ENCODE measurements at regions not wholly inside any gene's neighbourhood (a gene's known extent, or its start where the extent isn't known, plus 50 kb on each side); places are given as distances from the start of the nearest gene placed in this dataset.
A peak's percentile ranks its signal among the peaks of the same experiment; 100 is the strongest.
"Not testable (repeated sequence)": the region's sequence is repeated elsewhere in the genome, so short reads cannot be mapped to it uniquely, and the experiment has no call there.

DNA sequence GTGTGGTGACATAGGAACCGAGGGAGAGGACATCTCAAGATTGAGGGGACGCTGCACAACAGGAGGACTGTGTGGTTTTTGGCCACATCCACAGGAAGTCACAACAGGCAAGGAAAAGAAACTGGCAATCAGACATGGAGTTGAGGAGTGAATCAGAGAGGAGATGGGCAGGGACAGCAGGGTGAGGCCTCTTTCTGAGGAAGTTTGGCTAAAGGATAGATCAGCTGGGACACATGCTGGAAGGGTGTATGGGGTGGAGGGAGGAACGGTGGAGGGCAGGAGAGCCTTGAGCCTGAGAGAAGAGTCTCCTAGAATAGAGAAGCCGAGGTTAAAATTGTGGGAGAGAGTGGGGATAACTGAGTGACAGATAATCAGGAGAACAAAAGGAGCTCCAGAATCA lies 75.1 kb upstream of the CIDEA start:
- DNase-seq (ENCODE audit: low spot score), result not testable (repeated sequence)

GRCh38 chr18:12179697-12180577 lies 74.2 kb upstream of the CIDEA start:
- DNase-seq (ENCODE audit: low spot score), result not testable (repeated sequence)

DNA sequence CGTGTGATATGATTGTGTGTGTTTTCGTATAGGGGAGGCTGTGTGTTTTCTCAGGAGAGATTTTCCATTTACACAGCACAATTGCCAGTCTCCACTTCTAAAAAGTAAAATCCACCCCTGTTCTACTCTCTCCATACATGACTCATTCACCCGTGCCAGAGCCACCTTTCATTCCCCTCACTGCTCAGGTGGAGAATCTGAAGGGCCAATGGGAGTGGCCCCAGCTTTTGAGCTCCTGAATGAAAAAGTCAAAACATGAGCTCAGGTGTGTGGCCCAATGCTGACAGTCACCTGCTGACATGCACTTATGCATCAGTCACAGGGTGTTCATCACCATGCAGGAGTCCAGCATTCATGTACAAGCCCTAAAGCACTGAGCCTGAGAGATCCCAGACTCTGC lies 55.4 kb upstream of the CIDEA start:
- not testable (repeated sequence) for DNase-seq (ENCODE audit: low spot score)

- peak; percentile 10 for DNase-seq (ENCODE audit: low spot score)
These were observed 54.0 kb upstream of the CIDEA start for GRCh38 chr18:12200186-12200585.
